ENCODE measurements at regions not wholly inside any gene's neighbourhood (a gene's known extent, or its start where the extent isn't known, plus 50 kb on each side); places are given as distances from the start of the nearest gene placed in this dataset.
"Not testable (repeated sequence)": the region's sequence is repeated elsewhere in the genome, so short reads cannot be mapped to it uniquely, and the experiment has no call there.

DNA sequence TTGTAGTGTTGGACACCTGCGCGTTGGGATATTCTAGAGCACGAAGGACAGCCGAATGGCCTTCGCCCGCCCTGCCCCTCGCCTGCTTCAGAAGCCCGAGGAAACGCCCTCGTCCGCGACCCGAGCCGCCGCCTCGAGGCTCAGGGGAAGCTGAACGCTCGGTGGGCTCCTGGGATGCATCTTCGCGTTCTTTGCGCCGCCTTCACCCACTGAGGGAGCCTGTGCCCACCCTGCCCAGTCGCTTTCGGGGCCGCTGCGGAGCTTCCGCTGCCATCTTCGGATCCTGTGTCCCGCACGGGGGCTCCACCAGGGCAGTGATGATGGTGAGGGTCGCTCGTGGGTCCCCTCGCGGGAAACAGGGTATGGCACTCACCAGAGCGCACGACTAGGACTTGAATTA is 61.8 kb upstream of the NBPF20 start:
- not testable (repeated sequence) for TF ChIP-seq POLR2AphosphoS2 (conservative IDR thresholded peaks at IDR 0.05; ENCODE audit: low read length); CTCF (IDR thresholded peaks at IDR 0.05); POLR2A (IDR thresholded peaks at IDR 0.05; ENCODE audit: low read length); BHLHE40 (IDR thresholded peaks at IDR 0.05; ENCODE audit: low read depth, low read length); HES2 (IDR thresholded peaks at IDR 0.05)
- TF ChIP-seq, protein P1, sequence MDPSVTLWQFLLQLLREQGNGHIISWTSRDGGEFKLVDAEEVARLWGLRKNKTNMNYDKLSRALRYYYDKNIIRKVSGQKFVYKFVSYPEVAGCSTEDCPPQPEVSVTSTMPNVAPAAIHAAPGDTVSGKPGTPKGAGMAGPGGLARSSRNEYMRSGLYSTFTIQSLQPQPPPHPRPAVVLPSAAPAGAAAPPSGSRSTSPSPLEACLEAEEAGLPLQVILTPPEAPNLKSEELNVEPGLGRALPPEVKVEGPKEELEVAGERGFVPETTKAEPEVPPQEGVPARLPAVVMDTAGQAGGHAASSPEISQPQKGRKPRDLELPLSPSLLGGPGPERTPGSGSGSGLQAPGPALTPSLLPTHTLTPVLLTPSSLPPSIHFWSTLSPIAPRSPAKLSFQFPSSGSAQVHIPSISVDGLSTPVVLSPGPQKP (IDR thresholded peaks at IDR 0.05; ENCODE audit: low read depth, low read length), result not testable (repeated sequence)
- TF ChIP-seq, protein P2, sequence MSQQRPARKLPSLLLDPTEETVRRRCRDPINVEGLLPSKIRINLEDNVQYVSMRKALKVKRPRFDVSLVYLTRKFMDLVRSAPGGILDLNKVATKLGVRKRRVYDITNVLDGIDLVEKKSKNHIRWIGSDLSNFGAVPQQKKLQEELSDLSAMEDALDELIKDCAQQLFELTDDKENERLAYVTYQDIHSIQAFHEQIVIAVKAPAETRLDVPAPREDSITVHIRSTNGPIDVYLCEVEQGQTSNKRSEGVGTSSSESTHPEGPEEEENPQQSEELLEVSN (IDR thresholded peaks at IDR 0.05; ENCODE audit: borderline replicate concordance, low read depth), result not testable (repeated sequence)
